Fibroblast of villous mesenchyme (primary cell): ENCODE measurements at regions not wholly inside any gene's neighbourhood (a gene's known extent, or its start where the extent isn't known, plus 50 kb on each side); places are given as distances from the start of the nearest gene placed in this dataset.

Experiments used
- DNase-seq: peaks from one replicate; pipeline ENCODE4 v3.0.0-alpha.2; 2010; ENCODE audit warnings: low read depth
- H3K4me3 ChIP-seq: 2 replicates; pipeline ENCODE4 v1.5.1; 2011; ENCODE audit warnings: low read depth, mild to moderate bottlenecking, low read length
- CTCF ChIP-seq: IDR thresholded peaks from 2 replicates; pipeline ENCODE4 v1.5.1; 2012; ENCODE audit warnings: low read depth, mild to moderate bottlenecking, low read length; ENCODE audit not compliant: insufficient read depth

GRCh38 chr13:104796581-104796980, 1730.4 kb upstream of the SLC10A2 start:
- no peak for DNase-seq
- H3K4me3 ChIP-seq = no peak overlapping the region
- no peak for TF ChIP-seq CTCF

- no peak for DNase-seq
- no peak overlapping the region for H3K4me3 ChIP-seq
- no peak for TF ChIP-seq CTCF
These were observed 1719.7 kb upstream of the SLC10A2 start for GRCh38 chr13:104785952-104786351.

- no peak for TF ChIP-seq CTCF
- no peak overlapping the region for H3K4me3 ChIP-seq
- no peak for DNase-seq
These were observed 1718.7 kb upstream of the SLC10A2 start for GRCh38 chr13:104784891-104785290.

- DNase-seq = no peak
- no peak for TF ChIP-seq CTCF
- H3K4me3 ChIP-seq = no peak overlapping the region
These were observed 1716.5 kb upstream of the SLC10A2 start for GRCh38 chr13:104782741-104783140.

- TF ChIP-seq CTCF = no peak
- DNase-seq = peak; percentile 36
These were observed 1713.2 kb upstream of the SLC10A2 start for GRCh38 chr13:104779311-104779993.

GRCh38 chr13:104773775-104774174, 1707.6 kb upstream of the SLC10A2 start:
- no peak overlapping the region for H3K4me3 ChIP-seq
- DNase-seq = peak; percentile 30
- TF ChIP-seq CTCF = peak; percentile 51

More at GRCh38 chr13:104779311-104779993, 1713.2 kb upstream of the SLC10A2 start:
- no peak overlapping the region for H3K4me3 ChIP-seq

GRCh38 chr13:104769545-104769944, 1703.3 kb upstream of the SLC10A2 start:
- DNase-seq = no peak
- TF ChIP-seq CTCF = no peak

More at GRCh38 chr13:104769545-104769944, 1703.3 kb upstream of the SLC10A2 start:
- no peak overlapping the region for H3K4me3 ChIP-seq
